Endometrial microvascular endothelial cells (primary cell): ENCODE measurements at regions not wholly inside any gene's neighbourhood (a gene's known extent, or its start where the extent isn't known, plus 50 kb on each side); places are given as distances from the start of the nearest gene placed in this dataset.

Experiments used
- in situ Hi-C: cut with HindIII; loops from 2 replicates; pipeline ENCODE4 v1.10.0; 2017; ENCODE audit warnings: low sequenced_read_pairs, low pct_unique_long_range_greater_than_20kb; ENCODE audit errors: inconsistent ontology term

DNA sequence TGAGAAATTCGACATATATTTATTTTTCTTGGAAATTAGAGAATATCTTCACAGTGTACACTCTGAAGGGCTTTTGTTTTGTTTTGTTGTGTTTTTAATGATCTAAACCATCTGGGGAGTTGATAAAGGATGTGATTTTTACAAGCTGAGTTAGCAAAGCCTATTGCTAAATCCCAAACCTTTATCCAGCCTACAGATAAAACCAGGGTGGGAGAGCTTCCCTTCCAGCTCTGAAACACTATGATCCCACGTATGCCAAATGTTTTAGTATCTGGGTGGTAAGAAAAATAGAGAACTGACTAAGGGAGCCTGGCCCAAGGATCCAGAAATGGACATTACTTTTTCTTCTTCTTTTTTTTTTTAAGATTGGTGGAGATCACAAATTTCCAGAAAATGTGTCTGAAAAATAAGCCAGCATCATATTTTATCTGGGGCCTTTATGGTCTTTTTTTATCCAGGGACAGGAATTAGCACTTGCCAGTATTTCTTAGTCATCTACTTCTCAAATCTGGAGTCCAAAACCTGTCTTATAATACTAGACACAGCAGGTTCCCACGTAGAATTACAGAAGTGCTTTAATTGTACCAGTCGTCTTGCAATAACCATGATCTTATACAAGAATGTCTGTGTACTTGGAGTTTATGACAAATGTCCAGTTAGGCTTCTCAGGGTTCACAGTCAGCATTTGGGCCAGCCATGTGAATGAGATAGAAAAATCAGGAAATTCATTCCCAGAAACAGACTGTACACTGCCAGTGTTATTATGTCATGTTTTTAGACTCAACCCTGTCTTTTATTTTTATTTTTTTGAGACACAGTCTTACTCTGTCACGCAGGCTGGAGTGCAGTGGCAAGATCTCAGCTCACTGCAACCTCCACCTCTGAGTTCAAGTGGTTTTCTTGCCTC is 290.8 kb upstream of the MPDZ start:
- in situ Hi-C loops, result no loop called here

DNA sequence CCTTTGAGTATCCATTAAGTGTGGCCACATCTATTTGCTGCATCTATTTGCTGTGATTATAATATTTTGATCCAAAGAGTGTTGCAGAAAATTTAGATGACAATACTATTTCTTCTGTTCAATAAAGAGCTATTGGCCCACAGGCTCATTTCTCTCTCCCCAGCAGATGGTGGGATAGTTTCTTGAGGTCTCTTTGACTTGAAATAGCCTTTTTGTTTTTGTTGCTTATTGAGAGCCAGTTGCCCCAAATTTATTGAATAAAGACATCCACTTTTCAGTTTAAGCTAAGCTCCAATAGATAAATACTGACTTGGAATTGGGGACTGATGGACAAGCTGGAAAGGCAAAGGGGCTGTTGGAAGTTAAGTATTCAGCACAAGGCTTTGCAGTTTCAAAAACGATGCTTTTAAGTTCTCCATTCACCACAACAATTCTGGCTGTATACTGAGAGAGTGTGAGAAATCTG is 290.1 kb upstream of the MPDZ start:
- in situ Hi-C loops, result no loop called here

DNA sequence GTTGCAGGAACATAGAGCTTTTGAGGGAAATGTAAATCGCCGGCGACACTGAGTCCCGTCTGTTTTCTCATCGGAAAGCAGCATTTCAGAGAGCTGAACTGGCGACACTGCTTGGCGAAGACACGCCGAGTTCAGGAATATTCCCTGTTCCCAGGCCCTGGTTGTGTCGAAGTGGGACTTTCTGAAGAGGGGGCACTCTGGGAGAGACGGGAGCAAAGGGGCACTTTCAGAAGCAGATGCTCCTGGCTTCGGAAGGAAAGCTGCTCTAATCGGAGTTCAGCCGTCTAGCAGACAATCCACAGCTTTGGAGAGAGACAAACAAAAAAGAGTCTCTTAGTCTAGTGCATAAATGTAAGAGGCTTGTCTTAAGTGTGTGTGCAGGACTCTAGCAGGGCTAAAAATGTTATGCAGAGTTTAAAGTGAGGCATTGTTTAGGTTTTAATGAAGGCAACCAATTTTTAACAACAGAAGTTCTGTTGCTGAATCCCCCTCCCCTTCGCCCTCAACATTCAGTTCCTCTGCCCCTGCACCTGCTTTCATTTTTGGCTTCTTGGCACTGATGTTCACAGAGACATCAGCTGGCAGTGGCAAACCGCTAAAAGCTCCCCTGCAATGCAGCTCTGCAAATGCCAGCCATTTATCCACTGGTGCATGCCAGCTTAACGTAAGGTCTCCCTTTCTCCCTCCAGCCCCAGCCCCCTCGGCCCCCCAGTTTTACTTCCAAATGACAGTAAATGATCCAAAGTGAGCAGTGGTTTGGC is 289.5 kb upstream of the MPDZ start:
- in situ Hi-C loops, result no loop called here

DNA sequence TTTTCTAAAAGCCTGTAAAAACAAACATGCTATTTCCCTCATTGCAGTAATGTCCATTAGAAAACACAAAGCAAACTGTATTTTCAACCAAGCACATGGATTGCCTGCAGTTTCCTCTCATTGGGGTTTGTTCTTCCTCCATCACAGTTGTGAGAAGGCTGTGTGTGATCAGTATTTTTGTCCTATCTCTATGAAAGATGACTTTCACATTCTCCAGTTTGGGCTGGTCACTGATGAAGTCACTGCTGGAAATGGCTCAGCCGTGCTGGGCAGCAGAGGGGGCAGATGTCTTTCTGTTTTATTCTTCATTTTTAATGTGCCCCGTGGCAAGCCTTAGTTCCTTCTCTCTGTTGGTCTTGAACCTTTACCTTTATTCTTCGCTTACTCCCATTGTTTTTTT is 288.9 kb upstream of the MPDZ start:
- in situ Hi-C loops, result no loop called here

GRCh38 chr9:13567833-13568232 is 288.3 kb upstream of the MPDZ start:
- in situ Hi-C loops, result no loop called here

DNA sequence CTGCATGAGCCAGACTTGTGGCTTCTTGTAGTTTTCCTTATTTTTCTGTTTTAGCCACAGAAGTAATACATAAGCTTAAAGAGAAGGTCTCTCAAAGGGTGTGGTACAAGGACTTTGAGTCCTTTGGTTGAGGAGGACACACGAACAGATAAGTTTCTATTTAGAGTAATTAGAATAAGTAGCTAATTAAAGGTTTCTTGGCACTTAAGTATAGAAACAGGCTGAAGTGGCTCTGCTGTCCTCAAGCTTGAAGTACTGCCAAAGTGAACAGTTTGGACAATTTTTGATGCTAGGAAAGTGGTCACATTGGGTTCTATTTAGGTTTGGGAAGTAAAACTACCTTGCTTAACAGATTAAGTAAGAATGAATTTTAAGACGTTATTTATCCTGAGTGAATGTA is 278.3 kb upstream of the MPDZ start:
- in situ Hi-C loops, result no loop called here

- in situ Hi-C loops, result no loop called here
Observed at GRCh38 chr9:13556656-13557055, 277.2 kb upstream of the MPDZ start.

DNA sequence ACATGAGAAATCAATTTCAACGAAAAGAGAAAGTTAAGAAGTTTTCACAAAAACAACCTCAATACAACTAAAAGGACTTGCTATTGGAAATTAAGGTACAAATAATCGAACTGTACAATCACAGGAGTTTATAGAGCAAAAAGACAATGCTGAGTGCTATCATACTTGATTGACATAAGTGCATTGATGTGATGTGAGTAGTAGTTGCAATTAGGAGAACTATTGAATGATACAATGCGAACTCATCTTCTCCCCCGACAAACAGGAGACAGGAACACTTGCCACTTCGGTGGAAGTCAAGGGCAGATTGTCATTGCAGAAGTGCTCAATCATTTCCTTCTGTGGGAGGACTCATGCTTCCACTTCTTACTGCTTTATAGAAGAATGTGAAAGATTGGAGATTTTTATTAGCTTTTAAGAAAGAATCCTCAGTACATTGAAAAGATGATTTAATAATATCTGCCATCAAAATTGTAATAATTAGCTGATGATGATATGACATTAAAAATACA is 276.6 kb upstream of the MPDZ start:
- in situ Hi-C loops, result no loop called here

DNA sequence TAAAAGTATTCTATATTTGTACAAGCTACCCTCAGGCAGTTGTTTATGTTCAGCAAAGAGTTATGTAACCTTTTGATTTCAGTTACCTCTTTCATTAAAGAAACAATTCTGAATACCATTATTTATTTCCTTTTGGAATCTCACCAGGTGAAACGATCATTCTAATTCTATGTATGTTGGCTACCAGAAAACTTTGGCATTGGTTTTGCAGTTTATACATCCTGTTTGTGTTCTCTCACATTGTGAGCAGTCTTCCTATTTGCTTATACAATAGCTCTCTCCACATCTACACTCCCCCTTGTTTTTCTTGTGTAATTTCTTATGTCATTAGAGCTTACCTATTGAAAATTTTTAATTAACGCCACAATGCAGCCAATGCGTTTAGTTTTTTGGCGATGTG is 276.0 kb upstream of the MPDZ start:
- in situ Hi-C loops, result no loop called here

DNA sequence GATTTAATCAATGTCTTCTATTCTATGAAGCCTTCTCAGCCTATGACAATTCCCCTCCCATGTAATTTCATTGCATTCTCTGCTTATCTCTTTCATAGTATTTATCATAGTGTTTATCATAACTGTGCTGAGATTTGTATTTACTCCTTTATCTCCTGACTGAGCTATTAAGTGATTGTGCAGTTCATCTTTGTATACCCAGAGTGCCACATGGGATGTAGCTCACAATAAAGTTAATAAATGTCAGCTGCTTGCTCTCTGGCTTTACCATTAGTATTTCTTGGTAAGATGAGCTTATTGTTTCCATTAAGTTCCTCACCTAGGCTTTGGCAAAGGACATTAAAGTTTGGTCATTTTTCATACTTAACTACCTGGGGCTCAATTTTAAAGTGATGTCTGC is 275.1 kb upstream of the MPDZ start:
- in situ Hi-C loops, result no loop called here

DNA sequence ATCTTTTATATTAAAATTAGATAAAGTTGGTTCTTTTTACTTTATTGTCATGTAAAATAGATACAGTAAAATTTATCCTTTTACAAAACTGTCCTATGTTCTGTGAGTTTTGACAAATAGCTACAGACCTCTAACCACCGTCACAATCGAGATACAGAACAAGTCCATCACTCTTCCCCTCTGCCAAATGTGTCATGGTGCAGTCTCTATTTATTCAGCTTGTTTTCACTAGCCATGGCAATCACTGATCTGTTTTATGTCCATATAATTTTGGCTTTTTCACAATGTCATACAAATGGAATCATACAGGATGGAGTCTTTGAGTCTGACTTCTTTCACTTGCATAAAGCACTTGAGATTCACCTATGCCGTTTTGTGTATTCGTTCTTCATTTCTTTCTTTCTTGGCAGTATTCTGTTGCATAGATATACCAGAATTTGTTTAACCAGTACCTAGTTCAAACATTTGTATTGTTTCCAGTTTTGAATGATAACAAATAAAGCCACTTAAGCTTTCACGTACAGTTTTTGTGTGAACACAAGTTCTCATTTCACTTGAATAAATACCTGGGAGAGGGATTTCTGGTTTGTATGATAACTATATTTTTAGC is 273.2 kb upstream of the MPDZ start:
- in situ Hi-C loops, result no loop called here

- in situ Hi-C loops, result no loop called here
Observed at GRCh38 chr9:13550519-13550918, 271.0 kb upstream of the MPDZ start.

- in situ Hi-C loops, result no loop called here
Observed at GRCh38 chr9:13548535-13548934, 269.0 kb upstream of the MPDZ start.

DNA sequence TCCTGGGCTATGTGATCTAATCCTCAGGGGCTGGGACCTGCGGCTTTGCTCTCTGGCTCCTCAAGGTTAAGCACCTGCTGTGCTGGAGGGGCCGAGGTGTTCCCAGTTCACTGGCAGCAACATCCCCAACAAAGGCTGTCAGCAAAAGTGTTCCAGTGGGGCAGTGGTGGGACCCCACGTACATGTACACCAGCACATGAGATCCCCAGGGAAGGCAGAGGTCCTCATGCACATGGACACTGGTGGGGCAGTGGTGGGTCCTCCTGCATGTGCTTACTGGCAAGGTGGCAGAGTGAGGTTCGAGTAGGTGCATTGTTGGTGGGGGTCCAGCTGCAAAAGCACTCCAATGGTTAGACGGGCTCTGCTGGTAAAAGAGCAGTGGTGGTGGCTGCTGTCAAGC is 255.6 kb upstream of the MPDZ start:
- in situ Hi-C loops, result no loop called here

- in situ Hi-C loops, result no loop called here
Observed at GRCh38 chr9:13534006-13534405, 254.5 kb upstream of the MPDZ start.

DNA sequence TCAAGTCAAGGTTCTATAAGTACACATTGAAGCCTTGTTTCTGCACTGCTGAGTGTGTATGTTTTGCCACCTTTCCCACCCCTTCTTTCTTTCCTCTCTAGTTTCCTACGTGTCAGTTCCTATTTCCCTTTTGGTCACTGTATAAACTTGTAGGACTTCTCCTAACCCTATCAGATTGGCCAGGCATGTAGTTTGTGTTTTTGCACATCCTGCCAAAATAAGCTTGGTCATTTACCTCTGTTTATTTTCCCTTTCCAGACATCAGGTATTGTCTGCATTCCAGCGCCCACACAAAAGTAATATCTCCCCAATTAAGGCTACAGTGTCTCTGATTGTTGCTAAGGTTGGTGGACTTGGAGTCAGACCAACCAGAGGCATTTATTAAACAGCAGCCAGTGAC is 252.9 kb upstream of the MPDZ start:
- in situ Hi-C loops, result no loop called here

- in situ Hi-C loops, result no loop called here
Observed at GRCh38 chr9:13529321-13530104, 250.0 kb upstream of the MPDZ start.

- in situ Hi-C loops, result loop anchor here (25.0 kb wide), 1 partner anchor 88 kb away; no protein-coding TSS in a partner anchor
Observed at GRCh38 chr9:13524245-13524644, 244.8 kb upstream of the MPDZ start.

GRCh38 chr9:13520069-13520468 is 240.6 kb upstream of the MPDZ start:
- in situ Hi-C loops, result loop anchor here (25.0 kb wide), 1 partner anchor 92 kb away; no protein-coding TSS in a partner anchor
